Epithelial cell of esophagus (primary cell): ENCODE measurements at regions not wholly inside any gene's neighbourhood (a gene's known extent, or its start where the extent isn't known, plus 50 kb on each side); places are given as distances from the start of the nearest gene placed in this dataset.
"Not testable (repeated sequence)": the region's sequence is repeated elsewhere in the genome, so short reads cannot be mapped to it uniquely, and the experiment has no call there.

ENCODE experiments used
- DNase-seq: peaks from one replicate; pipeline ENCODE4 v3.0.0; 2010; ENCODE audit warnings: low read depth
- H3K4me3 ChIP-seq: 2 replicates; pipeline ENCODE4 v1.5.1; 2011; ENCODE audit warnings: mild to moderate bottlenecking, low read length, control low read depth

DNA sequence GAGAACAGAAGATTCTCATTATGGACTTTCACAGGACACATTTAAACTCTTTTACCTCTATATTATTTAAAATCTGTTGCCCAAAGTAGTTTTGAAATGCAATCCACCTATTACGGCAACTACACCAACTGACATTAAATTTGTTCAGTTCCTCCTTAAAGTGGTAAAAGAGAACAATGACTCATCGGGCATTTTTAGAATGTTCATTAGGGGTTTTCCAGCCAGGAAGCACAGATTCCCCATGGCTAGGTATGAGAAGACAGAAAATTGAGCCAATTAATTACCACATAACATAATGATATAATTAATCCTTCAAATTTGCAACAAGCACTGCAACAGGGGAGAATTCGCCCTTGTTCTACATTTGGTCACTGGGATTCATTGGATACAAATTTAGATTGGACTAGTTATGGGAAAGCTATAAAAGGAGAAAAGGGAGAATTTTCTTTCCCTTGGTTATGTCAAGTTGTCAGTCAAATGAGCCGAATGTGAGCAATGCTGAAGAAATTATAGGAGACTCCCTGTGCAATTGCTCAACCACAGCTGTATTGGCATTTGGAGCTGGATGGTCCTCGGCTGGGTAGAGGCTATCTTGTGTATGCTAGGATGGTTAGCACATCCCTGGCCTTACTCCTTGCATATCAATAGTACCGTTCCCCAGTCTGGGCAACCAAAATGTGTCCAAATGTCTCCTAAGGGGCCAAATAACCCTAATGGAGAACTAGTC, 1549.8 kb downstream of the CDY2B start:
- not testable (repeated sequence) for DNase-seq, H3K4me3 ChIP-seq

DNA sequence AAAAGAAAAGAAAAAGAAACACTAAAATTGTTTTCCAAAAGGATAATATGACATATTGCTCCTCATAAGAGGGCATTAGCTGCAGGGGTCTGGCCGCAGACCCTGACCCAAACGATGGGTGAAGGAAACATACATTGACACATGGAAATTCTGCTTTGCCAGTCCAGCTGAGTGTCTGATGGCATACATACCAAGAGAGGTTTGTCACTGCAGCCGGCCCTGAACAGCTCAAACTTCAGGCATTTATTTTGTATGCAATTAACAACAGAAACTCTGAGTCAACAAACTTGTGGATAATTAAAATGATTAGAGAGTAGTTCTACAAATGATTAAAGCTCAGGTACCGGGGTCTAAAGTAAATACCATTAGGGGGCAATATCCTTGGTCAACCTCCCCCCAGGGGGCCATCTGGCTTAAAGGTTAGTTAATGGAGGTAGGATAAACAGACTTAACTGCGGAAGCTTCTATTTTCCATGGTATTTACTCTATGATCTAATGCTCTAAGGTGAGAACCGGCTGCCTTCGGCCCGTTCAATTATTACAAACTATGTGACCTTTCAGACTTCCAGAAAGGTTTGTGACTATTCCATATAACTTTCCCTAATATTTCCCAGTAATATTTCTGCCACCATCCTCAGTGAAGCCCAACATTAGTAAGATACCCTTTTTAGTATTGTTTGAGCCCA, 1550.7 kb downstream of the CDY2B start:
- H3K4me3 ChIP-seq, DNase-seq: not testable (repeated sequence)
